Fibroblast of peridontal ligament (primary cell): ENCODE measurements at regions not wholly inside any gene's neighbourhood (a gene's known extent, or its start where the extent isn't known, plus 50 kb on each side); places are given as distances from the start of the nearest gene placed in this dataset.
A peak's percentile ranks its signal among the peaks of the same experiment; 100 is the strongest.

Experiments
- DNase-seq: peaks from one replicate; pipeline ENCODE4 v3.0.0-alpha.2; 2010; ENCODE audit errors: extremely low read depth

DNA sequence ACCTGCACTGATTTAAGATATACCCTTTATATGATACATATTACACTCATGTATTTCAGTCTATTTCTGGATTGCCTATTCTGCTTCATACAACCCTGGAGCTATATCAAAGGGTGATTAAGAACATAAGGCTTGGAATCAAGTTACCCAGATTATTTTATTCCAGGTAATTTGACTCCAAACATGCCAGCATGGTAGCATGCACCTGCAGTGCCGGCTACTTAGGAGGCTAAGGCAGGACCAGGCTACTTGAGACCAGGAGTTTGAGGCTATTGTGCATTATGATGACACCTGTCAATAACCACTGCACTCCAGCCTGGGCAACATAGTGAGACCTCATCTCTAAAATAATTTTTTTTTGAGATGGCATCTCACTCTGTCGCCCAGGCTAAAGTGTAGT, 50.4 kb upstream of the NEO1 start:
- no peak for DNase-seq

DNA sequence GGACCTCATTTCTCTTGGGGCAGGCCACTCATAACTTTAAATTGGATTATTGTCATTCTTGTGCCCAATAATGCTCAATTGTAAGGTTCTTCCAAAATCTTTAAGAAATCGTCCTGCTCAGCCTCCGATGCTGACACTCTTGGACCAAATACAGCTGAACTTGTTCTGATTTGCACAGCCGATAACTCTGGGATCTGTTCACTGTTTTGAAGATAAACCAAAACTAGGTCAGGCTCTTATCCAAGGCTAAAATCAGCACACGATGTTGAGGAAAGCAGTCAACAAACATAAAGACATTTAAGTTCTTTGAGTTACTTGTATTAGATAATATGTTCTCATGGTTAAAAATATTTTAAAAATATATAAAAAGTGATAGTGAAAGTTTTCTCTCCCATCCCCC, 52.0 kb upstream of the NEO1 start:
- no peak for DNase-seq

DNA sequence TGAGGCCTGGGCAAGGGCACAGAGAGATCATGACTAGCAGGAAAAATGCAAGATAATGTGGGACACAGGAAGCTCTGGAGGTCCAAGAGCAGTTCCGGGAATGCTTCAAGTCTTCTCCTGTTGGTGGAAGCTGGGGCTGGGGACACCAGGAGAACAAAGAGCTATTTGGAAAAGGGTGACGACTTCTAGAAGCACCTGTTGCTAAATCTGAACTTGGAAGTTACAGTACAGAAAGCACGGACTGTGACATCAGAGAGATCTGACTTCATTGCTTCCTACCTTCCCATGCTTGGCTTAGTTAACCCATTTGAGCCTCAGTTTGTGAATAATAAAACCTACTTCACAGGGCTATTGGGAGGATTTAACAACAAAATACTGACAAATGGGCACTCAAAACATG, 52.7 kb upstream of the NEO1 start:
- no peak for DNase-seq

DNA sequence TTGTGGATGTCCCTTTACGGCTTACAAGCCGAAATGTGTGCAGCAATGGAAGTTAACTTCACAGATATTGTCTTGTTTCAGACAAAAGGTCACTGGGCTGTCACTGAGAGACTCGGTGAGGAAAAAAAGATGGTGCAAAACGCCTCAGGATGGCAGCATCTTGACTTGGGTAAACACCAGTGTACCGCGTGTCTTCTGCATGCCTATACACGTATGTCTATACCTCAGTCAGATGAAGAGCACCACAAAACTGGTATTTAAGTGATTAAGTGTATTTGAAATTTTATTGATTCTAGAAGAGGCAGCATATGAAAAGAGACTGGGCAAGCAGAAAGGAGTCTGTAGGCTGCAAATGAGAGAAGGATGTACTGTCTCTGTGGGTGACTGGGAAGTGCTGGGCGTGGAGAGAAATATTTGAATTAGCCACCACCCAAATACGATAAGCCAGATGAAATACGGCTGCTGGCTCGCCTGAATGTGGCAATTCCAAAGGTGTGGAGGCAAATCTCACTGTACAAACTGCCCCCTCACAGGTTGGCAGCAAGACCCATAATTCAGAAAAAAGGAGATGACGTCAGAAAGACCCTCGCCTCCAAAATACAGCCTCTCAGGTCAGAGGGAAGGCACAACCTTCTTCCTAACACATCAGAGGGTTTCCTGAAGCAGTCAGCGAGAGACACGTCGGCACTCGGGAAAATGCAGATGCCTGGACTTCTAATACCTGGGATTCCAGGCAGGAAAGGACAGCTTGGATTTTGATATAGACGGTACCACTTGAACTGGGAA, 53.4 kb upstream of the NEO1 start:
- DNase-seq, result no peak

DNA sequence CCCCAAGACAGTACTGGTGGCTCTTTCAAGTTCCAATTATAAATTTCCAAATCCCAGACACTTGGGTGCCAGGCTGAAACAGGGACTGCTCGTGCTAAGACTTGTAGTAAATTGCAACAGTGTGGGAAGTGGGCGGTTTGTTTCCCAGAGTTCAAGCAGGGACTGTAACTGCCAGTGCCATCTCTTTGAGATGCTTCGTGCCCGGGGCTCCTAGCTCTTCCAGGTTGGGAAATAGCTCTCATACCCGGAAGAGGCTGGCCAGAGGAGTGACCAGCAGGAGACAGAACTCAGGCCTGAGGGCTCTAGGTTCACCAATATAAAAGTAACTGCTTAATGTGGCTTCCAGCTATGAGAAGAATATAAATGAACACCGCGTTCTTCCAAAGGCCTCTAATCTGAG, 54.0 kb upstream of the NEO1 start:
- DNase-seq, result no peak

DNA sequence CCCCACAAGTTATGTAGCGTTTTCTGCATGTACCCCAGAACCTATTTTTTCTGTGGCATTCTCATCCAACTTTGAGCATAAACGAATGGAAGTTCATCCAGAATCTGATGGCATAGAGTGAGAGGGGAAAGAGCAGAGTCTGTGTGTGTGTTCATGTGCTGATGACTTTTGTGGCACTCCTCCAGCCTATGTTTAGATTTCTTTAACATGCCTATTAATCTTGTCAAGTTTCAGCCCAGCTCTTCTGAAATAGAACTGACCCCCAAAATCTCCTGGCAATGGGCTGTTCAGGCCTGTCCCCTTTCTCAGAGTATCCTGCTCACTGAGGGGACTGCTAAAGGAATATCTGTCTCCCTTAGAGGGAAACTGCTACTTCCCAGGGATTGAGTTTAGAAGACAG, 56.4 kb upstream of the NEO1 start:
- DNase-seq, result no peak

DNA sequence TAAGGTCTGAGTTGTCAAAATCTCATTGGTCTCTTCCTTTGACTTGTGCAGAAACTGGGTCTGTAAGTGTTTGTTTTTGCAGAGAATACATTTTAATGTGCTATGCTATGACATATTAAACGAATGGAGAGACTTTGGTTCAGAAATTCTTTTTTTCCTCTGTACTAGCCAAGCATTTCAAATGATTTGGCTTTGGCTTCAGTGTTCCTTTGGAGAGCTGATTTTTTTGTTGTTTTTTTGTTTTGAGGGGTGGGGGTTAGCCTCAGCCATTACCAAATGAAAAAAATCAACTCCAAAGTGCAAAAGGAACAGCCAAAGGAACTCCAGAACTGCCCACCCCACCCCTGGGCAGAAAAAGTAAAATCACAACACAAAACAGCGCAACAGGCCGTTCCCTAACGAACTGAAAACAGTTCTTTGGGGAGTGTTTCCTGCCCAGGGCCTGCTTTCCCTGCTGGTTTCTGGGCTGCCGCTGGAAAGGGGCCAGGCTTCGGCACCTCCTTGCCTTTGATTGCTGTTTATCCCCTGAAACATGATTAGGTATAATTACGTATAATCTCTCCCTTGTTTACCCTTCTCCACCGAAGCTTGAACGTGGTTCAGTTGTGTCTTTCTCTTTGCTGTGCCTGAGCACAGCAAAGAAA, 57.6 kb upstream of the NEO1 start:
- no peak for DNase-seq

DNA sequence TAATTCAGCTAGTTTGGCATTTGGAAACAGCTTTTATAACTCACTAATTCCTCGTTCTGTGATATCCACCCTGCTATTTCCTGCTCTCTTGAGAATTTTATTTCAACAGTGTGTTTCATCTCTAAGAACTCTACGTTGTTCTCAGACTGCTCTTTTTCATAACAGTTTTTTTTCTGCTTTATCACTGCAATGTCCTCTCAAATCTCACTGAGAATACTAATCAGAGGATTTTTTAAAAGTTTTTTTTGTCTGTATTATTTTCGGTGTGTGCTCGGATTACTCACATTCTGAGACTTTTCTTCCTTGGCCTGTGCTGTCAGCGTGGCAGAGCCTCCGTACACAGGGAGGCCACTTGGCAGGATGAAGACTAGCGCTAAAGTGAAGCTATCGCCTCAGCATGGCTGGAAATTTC, 59.4 kb upstream of the NEO1 start:
- peak; percentile 29 for DNase-seq

DNA sequence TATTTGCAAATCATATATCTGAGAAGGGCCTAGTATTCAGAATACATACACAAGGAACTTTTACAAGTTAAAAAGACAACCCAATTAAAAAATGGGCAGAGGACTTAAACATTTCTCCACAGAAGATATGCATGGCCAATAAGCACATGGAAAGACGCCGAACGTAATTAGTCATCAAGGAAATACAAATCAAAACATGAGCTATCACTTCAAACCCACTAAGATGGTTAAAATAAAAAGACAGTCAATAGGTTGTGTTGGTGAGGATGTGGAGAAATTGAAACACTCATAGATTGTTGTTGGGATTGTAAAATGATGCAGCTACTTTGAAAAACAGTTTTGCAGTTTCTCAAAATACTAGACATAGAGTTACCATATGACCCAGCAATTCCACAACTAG, 61.2 kb upstream of the NEO1 start:
- no peak for DNase-seq

DNA sequence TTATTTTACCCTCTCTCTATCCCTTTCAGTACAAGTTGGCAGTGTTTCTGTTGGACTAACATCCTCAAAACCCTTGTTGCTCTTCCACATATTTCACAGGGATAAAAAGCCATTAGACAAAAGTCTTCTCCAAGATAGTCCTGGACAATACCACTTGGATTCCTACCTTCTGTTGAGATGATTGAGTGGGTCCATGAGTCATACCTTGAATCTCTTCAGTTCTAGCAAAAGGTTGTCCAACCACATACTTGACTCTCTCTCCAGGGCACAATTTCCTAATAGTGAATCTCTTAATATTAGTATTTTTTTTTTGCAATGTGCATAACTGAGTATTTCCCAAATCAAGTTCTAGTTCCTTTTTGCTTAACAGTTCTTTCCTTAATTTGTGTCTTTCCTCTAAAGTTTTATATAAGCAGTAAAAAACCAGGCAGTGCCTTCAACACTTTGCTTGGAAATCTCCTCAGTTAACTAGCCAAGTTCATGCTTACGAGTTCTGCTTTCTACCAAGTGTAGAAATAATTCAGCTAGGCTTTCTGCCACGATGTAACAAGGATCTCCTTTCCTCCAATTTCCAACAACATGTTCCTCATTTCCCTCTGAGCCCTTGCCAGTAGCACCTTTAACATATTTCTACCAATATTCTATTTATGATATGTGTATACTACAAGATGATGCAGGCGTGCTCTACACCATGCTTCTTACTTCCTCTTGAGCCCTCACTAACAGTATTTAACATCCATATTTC, 68.3 kb upstream of the NEO1 start:
- no peak for DNase-seq

DNA sequence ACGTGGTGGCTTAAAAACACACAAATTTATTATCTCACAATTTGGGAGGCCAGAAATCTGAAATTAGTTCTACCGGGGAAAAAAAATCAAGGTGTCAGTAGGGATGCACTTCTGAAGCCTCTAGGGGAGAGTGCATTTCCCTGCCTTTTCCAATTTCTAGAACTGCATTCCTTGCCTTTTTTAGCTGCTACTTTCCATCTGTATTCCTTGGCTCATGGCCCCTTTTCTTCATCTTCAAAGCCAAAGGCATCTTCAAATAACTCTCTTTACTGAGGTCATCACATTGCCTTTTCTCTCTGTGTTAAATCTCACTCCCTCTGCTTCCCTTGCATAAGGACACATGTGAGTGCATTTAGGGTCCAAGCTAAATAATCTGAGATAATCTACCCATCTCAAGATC, 69.5 kb upstream of the NEO1 start:
- peak; percentile 50 for DNase-seq

DNA sequence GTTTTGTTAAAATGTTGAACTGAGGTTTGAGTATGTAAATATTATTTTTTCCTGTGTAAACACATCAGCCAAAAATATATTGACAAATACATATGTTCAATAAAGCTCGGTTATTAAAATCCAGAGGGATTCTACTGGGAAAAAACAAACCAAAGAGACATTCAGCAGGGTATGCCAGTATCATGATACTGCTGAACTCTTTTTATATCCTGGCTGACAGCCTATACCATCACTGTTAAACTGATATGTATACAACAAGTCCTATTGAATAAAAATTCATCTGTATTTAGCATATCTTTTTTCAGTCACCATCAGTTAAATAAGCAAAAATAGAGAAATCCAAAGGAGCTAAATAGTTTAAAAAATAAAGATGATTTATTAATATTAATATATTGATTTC, 71.6 kb upstream of the NEO1 start:
- no peak for DNase-seq

DNA sequence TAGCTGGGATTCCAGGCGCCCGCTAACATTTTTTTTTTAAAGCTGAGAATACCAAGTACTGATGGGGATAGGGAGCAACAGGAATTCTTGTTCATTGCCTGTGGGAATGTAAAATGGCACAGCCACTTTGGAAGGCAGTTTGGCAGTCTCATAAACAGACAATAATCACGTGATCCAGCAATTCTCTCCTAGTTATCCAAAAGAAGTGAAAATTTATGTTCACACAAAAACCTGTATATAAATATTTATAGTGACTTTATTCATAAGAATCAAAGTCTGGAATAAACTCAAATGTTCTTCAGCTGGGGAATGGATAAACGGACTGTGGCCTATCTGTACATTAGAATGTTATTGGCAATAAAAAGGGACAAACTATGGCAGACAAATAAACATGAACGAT, 72.5 kb upstream of the NEO1 start:
- no peak for DNase-seq

DNA sequence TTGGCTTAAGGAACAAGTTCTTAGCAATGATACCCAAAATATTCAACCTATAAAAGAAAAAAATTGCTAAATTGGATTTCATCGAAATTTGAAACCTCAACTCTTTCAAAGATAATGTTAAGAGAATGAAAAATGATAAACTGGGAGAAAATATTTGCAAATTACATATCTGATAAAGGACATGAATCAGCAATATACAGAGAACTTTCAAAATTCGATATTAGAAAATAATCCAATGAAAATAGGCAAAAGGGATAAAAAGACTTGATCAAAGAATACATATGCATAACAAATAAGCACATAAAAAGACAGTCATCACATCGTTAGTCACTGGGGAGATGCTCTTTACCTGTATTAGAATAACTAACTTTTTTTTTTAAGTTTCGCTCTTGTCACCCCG, 73.0 kb upstream of the NEO1 start:
- DNase-seq, result no peak

DNA sequence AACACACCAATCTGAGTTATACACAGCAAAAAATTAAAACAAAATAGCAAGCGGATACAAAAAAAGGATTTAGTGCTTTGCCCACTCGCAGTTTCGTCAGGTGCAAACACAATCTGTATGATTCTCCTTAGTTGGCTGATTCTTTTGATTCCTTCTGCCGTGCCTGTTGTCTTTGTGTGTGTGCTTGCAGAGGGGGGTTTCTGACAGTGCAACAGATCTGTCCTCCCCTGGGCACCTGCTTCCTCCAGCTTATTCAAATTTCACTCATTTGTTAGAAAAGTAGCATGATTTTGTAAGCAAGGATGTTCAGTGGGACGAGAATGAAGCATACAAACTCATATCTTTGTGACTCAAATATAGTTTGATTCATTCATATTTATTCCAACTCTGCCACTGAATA, 74.0 kb upstream of the NEO1 start:
- DNase-seq, result no peak

DNA sequence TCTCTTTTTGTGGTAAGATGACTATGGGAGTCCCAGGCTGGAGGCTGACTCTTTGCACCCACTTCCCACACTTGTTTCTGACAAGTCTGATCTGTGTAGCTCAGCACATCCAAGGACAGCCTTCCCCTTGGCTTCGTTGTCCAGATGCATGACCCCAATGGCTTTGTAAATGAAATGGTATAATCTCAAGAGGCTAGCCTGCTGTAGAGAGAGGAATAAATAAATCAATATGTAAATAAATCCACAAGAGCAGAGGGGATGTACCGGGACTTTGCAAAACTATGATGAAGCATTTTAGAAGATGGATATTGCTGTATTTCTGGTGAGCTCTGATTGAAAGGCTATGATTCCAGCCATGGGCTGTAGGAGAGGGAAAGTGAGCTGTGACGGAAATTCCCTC, 79.9 kb upstream of the NEO1 start:
- no peak for DNase-seq

DNA sequence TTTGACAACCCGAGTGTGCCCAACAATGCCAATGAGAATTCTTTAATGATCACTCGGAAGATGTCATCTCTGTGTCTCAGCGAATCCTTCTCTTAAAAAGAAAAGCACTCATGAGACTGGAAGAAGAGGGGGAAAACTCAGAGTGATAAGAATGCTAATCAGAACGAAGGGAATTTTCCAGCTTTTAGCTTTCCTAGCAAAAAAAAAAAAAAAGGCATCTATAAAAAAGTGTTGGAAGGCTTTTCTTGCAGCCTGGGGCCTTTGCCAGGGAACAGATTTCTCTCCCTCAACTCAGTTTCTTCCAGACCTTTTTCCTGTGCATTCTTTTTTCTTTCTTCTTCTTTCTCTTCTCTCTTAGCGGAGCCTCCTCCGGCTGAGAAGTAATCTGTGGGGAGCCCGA, 80.5 kb upstream of the NEO1 start:
- peak; percentile 13 for DNase-seq

DNA sequence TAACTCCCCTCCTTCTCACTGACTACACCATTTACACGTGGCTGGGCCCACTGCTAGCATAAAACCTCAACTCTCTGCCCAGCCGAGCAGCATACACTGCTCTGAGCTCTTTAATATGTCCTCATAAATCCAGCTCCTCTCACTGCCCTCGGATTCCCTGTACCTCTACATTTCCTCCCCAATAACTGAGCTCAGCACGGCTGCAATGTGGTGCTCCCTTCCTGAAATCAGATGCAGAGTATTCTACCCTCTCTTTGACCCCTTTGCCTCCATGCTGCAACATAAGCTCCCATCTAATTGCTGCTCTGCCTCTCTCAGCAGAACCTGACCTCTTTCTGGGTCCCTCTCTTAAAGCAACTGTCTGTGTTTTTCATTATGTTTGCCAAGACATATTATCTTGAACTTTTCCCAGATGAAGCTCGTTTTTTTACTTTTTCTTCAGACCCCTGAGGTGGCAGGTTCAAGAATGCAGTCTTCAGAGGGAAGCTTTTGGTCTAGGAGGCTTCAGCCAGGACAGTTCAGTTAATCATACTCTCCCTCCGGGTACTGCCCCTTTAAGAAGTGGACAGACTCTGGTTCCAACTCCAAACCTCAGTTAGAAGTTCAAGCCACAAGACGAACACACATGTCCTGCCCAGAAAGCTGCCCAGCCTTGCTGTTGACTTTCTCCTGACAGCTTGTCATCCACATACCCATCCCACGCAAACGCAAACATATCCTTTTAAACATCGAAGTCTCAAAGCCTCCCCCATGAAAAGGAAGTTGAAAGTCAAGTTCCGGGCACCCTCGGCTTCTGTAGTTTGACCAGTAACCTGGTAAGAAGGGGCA, 81.1 kb upstream of the NEO1 start:
- peak; percentile 38 for DNase-seq

DNA sequence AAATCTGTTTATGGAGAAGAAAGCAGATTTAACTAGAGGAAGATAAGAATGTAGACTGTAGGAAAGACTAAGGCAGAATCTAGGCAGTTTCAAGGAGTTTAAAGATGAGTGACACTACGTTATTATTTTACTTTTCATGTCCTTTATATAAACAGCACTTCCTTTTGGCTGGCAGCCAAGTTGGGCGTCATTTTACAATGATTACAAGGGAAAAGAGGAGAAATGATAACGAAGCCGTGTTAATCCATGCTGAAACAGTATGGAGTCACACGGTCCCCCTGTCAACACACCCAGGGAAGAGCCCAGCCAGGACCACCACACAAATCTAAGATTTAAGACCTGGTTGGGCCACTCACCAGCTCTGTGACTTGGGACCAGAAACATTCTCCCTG, 83.7 kb upstream of the NEO1 start:
- DNase-seq, result no peak

DNA sequence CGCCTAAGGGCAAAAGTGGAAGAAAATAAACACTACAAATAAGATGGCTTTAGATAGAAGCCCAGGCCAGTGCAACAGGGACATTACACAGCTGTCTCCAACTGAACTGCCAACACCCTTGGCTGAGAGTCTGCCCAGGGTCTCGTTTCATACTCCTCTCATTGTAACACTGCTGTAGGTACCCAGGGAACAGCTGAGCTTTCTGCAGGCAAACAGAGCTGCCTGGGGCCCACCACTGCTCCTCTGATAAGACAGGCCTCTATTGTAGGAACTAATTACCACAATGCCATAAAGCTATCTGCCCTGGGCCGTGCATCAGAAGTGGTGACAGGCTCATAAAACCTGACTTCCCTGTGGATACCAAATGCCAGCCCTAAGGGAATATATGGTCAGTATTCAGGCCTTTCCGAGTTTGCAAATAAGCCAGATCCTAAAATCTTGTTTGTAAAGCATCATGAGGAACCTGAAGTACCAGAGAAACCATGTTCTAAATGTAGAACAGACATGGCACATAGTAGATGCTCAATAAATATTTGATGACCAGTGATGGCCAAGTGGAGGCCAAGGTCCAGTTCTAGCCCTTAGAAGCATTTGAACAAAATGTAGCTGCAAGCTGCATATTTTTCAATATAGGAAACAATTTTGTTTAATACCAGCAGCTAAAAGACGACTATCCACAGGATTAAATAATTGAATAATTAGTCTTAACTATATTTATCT, 84.3 kb upstream of the NEO1 start:
- DNase-seq, result no peak

DNA sequence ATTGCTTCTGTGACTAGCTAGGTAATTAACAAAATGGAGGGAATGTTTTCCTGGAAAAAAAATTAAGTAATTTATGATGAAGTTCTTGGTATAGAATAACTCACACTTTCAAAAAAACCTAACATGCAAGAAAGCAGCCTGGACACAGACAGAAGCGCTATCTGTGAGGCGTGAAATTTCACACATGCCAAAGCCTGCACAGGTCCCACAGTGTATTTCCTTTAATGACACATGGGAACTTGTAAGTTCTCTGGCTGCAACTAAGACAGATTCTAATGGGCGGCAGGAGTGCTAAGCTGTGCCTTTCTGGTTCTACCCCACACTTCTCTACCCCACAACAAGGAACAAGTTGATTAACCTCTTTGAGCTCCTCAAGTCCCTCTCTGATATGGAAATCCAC, 84.9 kb upstream of the NEO1 start:
- no peak for DNase-seq

DNA sequence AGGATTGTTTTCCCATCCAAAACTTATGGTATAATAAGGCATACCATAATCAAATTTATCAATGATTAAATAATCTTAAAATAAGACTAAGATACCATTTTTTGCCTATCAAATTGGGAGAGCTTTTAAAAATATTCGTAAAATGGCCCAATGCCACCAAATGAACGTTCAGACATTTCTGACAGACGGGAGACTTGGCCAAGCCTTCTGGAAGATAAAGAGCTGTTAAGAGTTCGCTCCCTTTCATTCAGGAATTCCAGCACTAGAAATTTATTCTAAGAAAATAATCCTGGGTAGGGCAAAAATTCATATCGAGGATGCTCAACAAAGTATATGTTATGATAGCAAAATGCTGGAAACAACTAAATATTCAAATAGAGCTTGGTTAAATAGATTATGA, 85.6 kb upstream of the NEO1 start:
- DNase-seq, result no peak
